SK-N-DZ (cell line): ENCODE measurements at regions not wholly inside any gene's neighbourhood (a gene's known extent, or its start where the extent isn't known, plus 50 kb on each side); places are given as distances from the start of the nearest gene placed in this dataset.

Source experiments
- DNase-seq: peaks from one replicate; pipeline ENCODE4 v3.0.0-alpha.2; 2015; ENCODE audit warnings: low spot score

- no peak for DNase-seq
Measured at GRCh38 chr1:199733125-199733524, 294.4 kb upstream of the NR5A2 start.

- no peak for DNase-seq
Measured at GRCh38 chr1:199734186-199734585, 293.3 kb upstream of the NR5A2 start.

- DNase-seq = no peak
Measured at GRCh38 chr1:199735660-199736059, 291.9 kb upstream of the NR5A2 start.

- DNase-seq = no peak
Measured at GRCh38 chr1:199736646-199737045, 290.9 kb upstream of the NR5A2 start.

- peak; percentile 8 for DNase-seq
Measured at GRCh38 chr1:199741586-199741985, 285.9 kb upstream of the NR5A2 start.

- DNase-seq = no peak
Measured at GRCh38 chr1:199742547-199742946, 285.0 kb upstream of the NR5A2 start.

- DNase-seq = no peak
Measured at GRCh38 chr1:199743227-199743626, 284.3 kb upstream of the NR5A2 start.

- no peak for DNase-seq
Measured at GRCh38 chr1:199746666-199747384, 280.7 kb upstream of the NR5A2 start.

- peak; percentile 6 for DNase-seq
Measured at GRCh38 chr1:199747984-199748383, 279.5 kb upstream of the NR5A2 start.

- DNase-seq = no peak
Measured at GRCh38 chr1:199751506-199751905, 276.0 kb upstream of the NR5A2 start.

- DNase-seq = no peak
Measured at GRCh38 chr1:199751962-199752687, 275.4 kb upstream of the NR5A2 start.

- no peak for DNase-seq
Measured at GRCh38 chr1:199752688-199753027, 274.9 kb upstream of the NR5A2 start.

- DNase-seq = no peak
Measured at GRCh38 chr1:199753513-199753912, 274.0 kb upstream of the NR5A2 start.

- DNase-seq = no peak
Measured at GRCh38 chr1:199756066-199756465, 271.4 kb upstream of the NR5A2 start.

GRCh38 chr1:199758626-199759255 lies 268.8 kb upstream of the NR5A2 start:
- DNase-seq = no peak

- DNase-seq = no peak
Measured at GRCh38 chr1:199759268-199759730, 268.2 kb upstream of the NR5A2 start.

GRCh38 chr1:199762572-199762971 lies 264.9 kb upstream of the NR5A2 start:
- DNase-seq = no peak

GRCh38 chr1:199766218-199766792 lies 261.2 kb upstream of the NR5A2 start:
- no peak for DNase-seq

GRCh38 chr1:199767700-199768099 lies 259.8 kb upstream of the NR5A2 start:
- DNase-seq = no peak

GRCh38 chr1:199774433-199775089 lies 252.9 kb upstream of the NR5A2 start:
- no peak for DNase-seq

GRCh38 chr1:199776768-199777497 lies 250.6 kb upstream of the NR5A2 start:
- no peak for DNase-seq
